Activated CD4-positive, alpha-beta T cell treated with anti-CD3 and anti-CD28 coated beads, Interleukin-2, amount 10 ng/mL, durations not matched to agents 7 days and 5 days (primary cell): ENCODE measurements at regions not wholly inside any gene's neighbourhood (a gene's known extent, or its start where the extent isn't known, plus 50 kb on each side); places are given as distances from the start of the nearest gene placed in this dataset.

Source experiments
- CTCF ChIA-PET: fragments of 350-600 bp; sonication (Branson Sonifier 250); formaldehyde crosslinking; loops from one replicate; lab custom pipeline; 2021; ENCODE audit warnings: antibody characterized with exemption; lab: Charles Lee
- POLR2A ChIA-PET: fragments of 350-600 bp; sonication (Branson Sonifier 250); formaldehyde crosslinking; loops from one replicate; lab custom pipeline; 2021; ENCODE audit warnings: antibody characterized with exemption; lab: Charles Lee
- DNase-seq: peaks from one replicate; pipeline ENCODE4 v3.0.0-alpha.2; 2020
- H3K27ac Mint-ChIP-seq: one replicate; pipeline ENCODE4 v1.8.0; 2021; ENCODE audit warnings: mild to moderate bottlenecking, moderate library complexity, mixed read lengths
- H3K27me3 Mint-ChIP-seq: one replicate; pipeline ENCODE4 v1.8.0; 2021; ENCODE audit warnings: mixed read lengths
- H3K36me3 Mint-ChIP-seq: one replicate; pipeline ENCODE4 v1.8.0; 2021; ENCODE audit warnings: low read depth, mixed read lengths
- H3K4me1 Mint-ChIP-seq: one replicate; pipeline ENCODE4 v1.8.0; 2021; ENCODE audit warnings: mixed read lengths
- H3K4me3 Mint-ChIP-seq: one replicate; pipeline ENCODE4 v1.8.0; 2021; ENCODE audit warnings: mild to moderate bottlenecking, moderate library complexity, mixed read lengths
- H3K9me3 Mint-ChIP-seq: one replicate; pipeline ENCODE4 v1.8.0; 2021; ENCODE audit warnings: mixed read lengths

- Mint-ChIP-seq H3K27ac (no peak overlapping the region), H3K27me3 (no peaks in the 10 kb centered on the region), H3K4me1 (no peaks in the 10 kb centered on the region), H3K36me3 (no peaks in the 10 kb centered on the region), H3K9me3 (peaks cover 8% of the 10 kb centered on the region), H3K4me3 (no peak overlapping the region)
- CTCF ChIA-PET: interaction anchor here (0.5 kb wide), 1 partner anchor 919 kb away, joined by 3 read pairs; no protein-coding TSS in a partner anchor
- DNase-seq: no peak
- POLR2A ChIA-PET: no interaction called here
Measured at GRCh38 chr2:236811062-236811656, 241.5 kb downstream of the ACKR3 start.

- Mint-ChIP-seq H3K4me1 (no peaks in the 10 kb centered on the region), H3K27ac (no peak overlapping the region), H3K27me3 (no peaks in the 10 kb centered on the region), H3K36me3 (no peaks in the 10 kb centered on the region), H3K4me3 (no peak overlapping the region), H3K9me3 (peaks cover 4% of the 10 kb centered on the region)
- POLR2A ChIA-PET: no interaction called here
- DNase-seq: no peak
- CTCF ChIA-PET: no interaction called here
Measured at GRCh38 chr2:236813766-236814165, 244.1 kb downstream of the ACKR3 start.

GRCh38 chr2:236814593-236814992 lies 245.0 kb downstream of the ACKR3 start:
- Mint-ChIP-seq H3K36me3 (no peaks in the 10 kb centered on the region), H3K4me1 (no peaks in the 10 kb centered on the region), H3K9me3 (no peaks in the 10 kb centered on the region), H3K4me3 (no peak overlapping the region), H3K27me3 (no peaks in the 10 kb centered on the region), H3K27ac (no peak overlapping the region)
- DNase-seq: no peak
- POLR2A ChIA-PET: no interaction called here
- CTCF ChIA-PET: no interaction called here

- no peaks in the 10 kb centered on the region for H3K36me3 Mint-ChIP-seq
- ChIA-PET CTCF (no interaction called here), POLR2A (no interaction called here)
- H3K9me3 Mint-ChIP-seq: no peaks in the 10 kb centered on the region
- H3K27me3 Mint-ChIP-seq: no peaks in the 10 kb centered on the region
- H3K27ac Mint-ChIP-seq: no peak overlapping the region
- DNase-seq: no peak
- no peaks in the 10 kb centered on the region for H3K4me1 Mint-ChIP-seq
- no peak overlapping the region for H3K4me3 Mint-ChIP-seq
Measured at GRCh38 chr2:236815746-236816145, 246.1 kb downstream of the ACKR3 start.

GRCh38 chr2:236816197-236817170 lies 246.9 kb downstream of the ACKR3 start:
- no peaks in the 10 kb centered on the region for H3K9me3 Mint-ChIP-seq
- DNase-seq: no peak
- CTCF ChIA-PET: no interaction called here
- H3K4me3 Mint-ChIP-seq: no peak overlapping the region
- no peaks in the 10 kb centered on the region for H3K27me3 Mint-ChIP-seq
- no peaks in the 10 kb centered on the region for H3K36me3 Mint-ChIP-seq
- no peak overlapping the region for H3K27ac Mint-ChIP-seq
- POLR2A ChIA-PET: no interaction called here
- no peaks in the 10 kb centered on the region for H3K4me1 Mint-ChIP-seq

GRCh38 chr2:236818281-236819045 lies 248.8 kb downstream of the ACKR3 start:
- POLR2A ChIA-PET: no interaction called here
- no peak overlapping the region for H3K4me3 Mint-ChIP-seq
- H3K4me1 Mint-ChIP-seq: no peaks in the 10 kb centered on the region
- H3K36me3 Mint-ChIP-seq: no peaks in the 10 kb centered on the region
- CTCF ChIA-PET: no interaction called here
- H3K9me3 Mint-ChIP-seq: no peaks in the 10 kb centered on the region
- H3K27me3 Mint-ChIP-seq: no peaks in the 10 kb centered on the region
- no peak overlapping the region for H3K27ac Mint-ChIP-seq
- no peak for DNase-seq

GRCh38 chr2:236819275-236820002 lies 249.8 kb downstream of the ACKR3 start:
- POLR2A ChIA-PET: no interaction called here
- DNase-seq: no peak
- CTCF ChIA-PET: no interaction called here
- H3K4me3 Mint-ChIP-seq: no peak overlapping the region
- no peak overlapping the region for H3K27ac Mint-ChIP-seq
- no peaks in the 10 kb centered on the region for H3K36me3 Mint-ChIP-seq
- no peaks in the 10 kb centered on the region for H3K9me3 Mint-ChIP-seq
- H3K4me1 Mint-ChIP-seq: no peaks in the 10 kb centered on the region
- no peaks in the 10 kb centered on the region for H3K27me3 Mint-ChIP-seq

- Mint-ChIP-seq H3K36me3 (no peaks in the 10 kb centered on the region), H3K27ac (no peak overlapping the region), H3K4me1 (no peaks in the 10 kb centered on the region), H3K4me3 (no peak overlapping the region), H3K27me3 (no peaks in the 10 kb centered on the region), H3K9me3 (no peaks in the 10 kb centered on the region)
- no peak for DNase-seq
- ChIA-PET CTCF (no interaction called here), POLR2A (no interaction called here)
Measured at GRCh38 chr2:236820763-236821344, 251.2 kb downstream of the ACKR3 start.

GRCh38 chr2:236823041-236823629 lies 253.5 kb downstream of the ACKR3 start:
- ChIA-PET POLR2A (no interaction called here), CTCF (interaction anchor here (0.7 kb wide), 1 partner anchor 244 kb away, joined by 3 read pairs; no protein-coding TSS in a partner anchor)
- H3K27ac Mint-ChIP-seq: no peak overlapping the region
- H3K9me3 Mint-ChIP-seq: no peaks in the 10 kb centered on the region
- H3K4me3 Mint-ChIP-seq: no peak overlapping the region
- no peaks in the 10 kb centered on the region for H3K36me3 Mint-ChIP-seq
- DNase-seq: no peak
- H3K27me3 Mint-ChIP-seq: no peaks in the 10 kb centered on the region
- H3K4me1 Mint-ChIP-seq: no peaks in the 10 kb centered on the region

- no peaks in the 10 kb centered on the region for H3K36me3 Mint-ChIP-seq
- DNase-seq: no peak
- peaks cover 2% of the 10 kb centered on the region for H3K27me3 Mint-ChIP-seq
- no peaks in the 10 kb centered on the region for H3K9me3 Mint-ChIP-seq
- no peak overlapping the region for H3K4me3 Mint-ChIP-seq
- ChIA-PET CTCF (no interaction called here), POLR2A (no interaction called here)
- H3K4me1 Mint-ChIP-seq: no peaks in the 10 kb centered on the region
- H3K27ac Mint-ChIP-seq: no peak overlapping the region
Measured at GRCh38 chr2:236823963-236824362, 254.3 kb downstream of the ACKR3 start.

GRCh38 chr2:236824836-236825235 lies 255.2 kb downstream of the ACKR3 start:
- Mint-ChIP-seq H3K4me1 (no peaks in the 10 kb centered on the region), H3K27ac (no peak overlapping the region), H3K36me3 (no peaks in the 10 kb centered on the region), H3K27me3 (peaks cover 2% of the 10 kb centered on the region), H3K4me3 (no peak overlapping the region), H3K9me3 (no peaks in the 10 kb centered on the region)
- DNase-seq: no peak
- ChIA-PET CTCF (no interaction called here), POLR2A (no interaction called here)

GRCh38 chr2:236825989-236826510 lies 256.4 kb downstream of the ACKR3 start:
- ChIA-PET POLR2A (no interaction called here), CTCF (no interaction called here)
- Mint-ChIP-seq H3K9me3 (no peaks in the 10 kb centered on the region), H3K27me3 (peaks cover 2% of the 10 kb centered on the region), H3K4me3 (no peak overlapping the region), H3K27ac (no peak overlapping the region), H3K36me3 (no peaks in the 10 kb centered on the region), H3K4me1 (no peaks in the 10 kb centered on the region)
- DNase-seq: no peak
